Vagina (tissue), 2 donors: ENCODE measurements at regions not wholly inside any gene's neighbourhood (a gene's known extent, or its start where the extent isn't known, plus 50 kb on each side); places are given as distances from the start of the nearest gene placed in this dataset.
"Not testable (repeated sequence)": the region's sequence is repeated elsewhere in the genome, so short reads cannot be mapped to it uniquely, and the experiment has no call there.

Experiments
- POLR2A ChIP-seq, 2 donors: fragments of 450-650 bp; IDR thresholded peaks; one replicate each; pipeline ENCODE4 v1.6.1; 2017; ENCODE audit warnings: antibody characterized with exemption in 2 of 2, mild to moderate bottlenecking in 2 of 2, moderate library complexity in 2 of 2
- POLR2AphosphoS5 ChIP-seq, 2 donors: sonication (generic); formaldehyde crosslinking; IDR thresholded peaks; one replicate each; pipeline ENCODE4 v1.9.0; 2017; ENCODE audit warnings: antibody characterized with exemption in 2 of 2, mild to moderate bottlenecking in 2 of 2, low read depth in 1 of 2; ENCODE audit not compliant: insufficient read depth in 1 of 2
- TF ChIP-seq, protein P1 (sequence below), 3 experiments: fragments of 450-650 bp in 2 of 3; fragments of 200-600 bp in 1 of 3; sonication (generic) in 1 of 3; IDR thresholded peaks; one replicate each; pipeline ENCODE4 v1.5.1; 2017 to 2019; ENCODE audit warnings: antibody characterized with exemption in 3 of 3, mild to moderate bottlenecking in 2 of 3, moderate library complexity in 2 of 3

DNA sequence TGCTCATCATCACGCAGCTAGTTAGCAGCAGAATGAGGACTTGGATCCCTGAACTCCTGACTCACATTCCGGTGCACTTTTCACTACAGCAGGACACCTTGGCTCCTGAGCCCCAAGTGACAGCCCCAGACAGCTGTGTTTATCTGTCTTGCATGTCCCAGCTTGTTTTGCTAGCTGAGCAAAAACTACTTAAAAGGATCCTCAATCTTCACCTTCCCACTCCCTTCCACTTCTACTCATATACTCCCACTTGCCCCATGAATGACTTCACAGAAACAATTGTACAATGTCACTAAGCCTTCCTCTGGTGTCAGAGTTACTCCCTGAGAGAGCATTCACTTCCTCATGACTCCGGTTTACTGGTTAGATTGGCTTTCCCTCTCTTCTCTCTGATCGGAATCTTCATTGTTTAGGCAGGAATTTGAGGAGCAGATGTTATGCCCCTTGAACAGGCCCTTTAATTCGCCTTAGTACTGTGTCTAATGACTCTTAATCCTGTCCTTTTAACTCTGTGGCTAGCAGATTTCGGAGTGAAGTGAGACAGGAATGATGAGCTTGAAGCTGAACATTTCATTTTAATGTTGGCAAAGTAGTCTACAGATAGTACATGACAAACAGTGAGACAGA lies 587.2 kb upstream of the CHD1 start:
- not testable (repeated sequence) for TF ChIP-seq POLR2A (IDR thresholded peaks at IDR 0.05); POLR2AphosphoS5 (IDR thresholded peaks at IDR 0.05; ENCODE audit: insufficient read depth in 1 of 2, low read depth in 1 of 2)
- TF ChIP-seq, protein P1, sequence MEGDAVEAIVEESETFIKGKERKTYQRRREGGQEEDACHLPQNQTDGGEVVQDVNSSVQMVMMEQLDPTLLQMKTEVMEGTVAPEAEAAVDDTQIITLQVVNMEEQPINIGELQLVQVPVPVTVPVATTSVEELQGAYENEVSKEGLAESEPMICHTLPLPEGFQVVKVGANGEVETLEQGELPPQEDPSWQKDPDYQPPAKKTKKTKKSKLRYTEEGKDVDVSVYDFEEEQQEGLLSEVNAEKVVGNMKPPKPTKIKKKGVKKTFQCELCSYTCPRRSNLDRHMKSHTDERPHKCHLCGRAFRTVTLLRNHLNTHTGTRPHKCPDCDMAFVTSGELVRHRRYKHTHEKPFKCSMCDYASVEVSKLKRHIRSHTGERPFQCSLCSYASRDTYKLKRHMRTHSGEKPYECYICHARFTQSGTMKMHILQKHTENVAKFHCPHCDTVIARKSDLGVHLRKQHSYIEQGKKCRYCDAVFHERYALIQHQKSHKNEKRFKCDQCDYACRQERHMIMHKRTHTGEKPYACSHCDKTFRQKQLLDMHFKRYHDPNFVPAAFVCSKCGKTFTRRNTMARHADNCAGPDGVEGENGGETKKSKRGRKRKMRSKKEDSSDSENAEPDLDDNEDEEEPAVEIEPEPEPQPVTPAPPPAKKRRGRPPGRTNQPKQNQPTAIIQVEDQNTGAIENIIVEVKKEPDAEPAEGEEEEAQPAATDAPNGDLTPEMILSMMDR (IDR thresholded peaks at IDR 0.05), result not testable (repeated sequence)
